Ovary (tissue), 7 donors: ENCODE measurements at regions not wholly inside any gene's neighbourhood (a gene's known extent, or its start where the extent isn't known, plus 50 kb on each side); places are given as distances from the start of the nearest gene placed in this dataset.

Experiments
- DNase-seq, 5 donors: peaks; one replicate each; pipeline ENCODE4 v3.0.0-alpha.2; 2019 to 2020
- H3K27ac ChIP-seq, 2 donors: fragments of 200-600 bp; one replicate each; pipeline versions ENCODE4 v1.5.1 to v1.8.0; 2019 to 2022
- H3K27me3 ChIP-seq: fragments of 200-600 bp; one replicate; pipeline ENCODE4 v1.8.0; 2022
- H3K36me3 ChIP-seq: fragments of 200-600 bp; sonication (generic); one replicate; pipeline ENCODE4 v1.5.1; 2019
- H3K4me1 ChIP-seq: one replicate; pipeline ENCODE4 v1.8.1; 2013; ENCODE audit warnings: mild to moderate bottlenecking, moderate library complexity; ENCODE audit not compliant: insufficient read depth
- H3K4me3 ChIP-seq: fragments of 200-600 bp; sonication (generic); one replicate; pipeline ENCODE4 v1.5.1; 2017
- H3K9me3 ChIP-seq, 2 donors: fragments of 200-600 bp in 1 of 2; sonication (generic) in 1 of 2; one replicate each; pipeline versions ENCODE4 v1.5.1 to v1.8.1; 2013 to 2019; ENCODE audit warnings: mild to moderate bottlenecking in 1 of 2, moderate library complexity in 1 of 2
- CTCF ChIP-seq, 3 donors: fragments of 450-650 bp in 2 of 3; fragments of 200-600 bp in 1 of 3; IDR thresholded peaks; one replicate each; pipeline versions ENCODE4 v1.5.1 to v1.8.0; 2016 to 2022; ENCODE audit warnings: antibody characterized with exemption in 3 of 3, mild to moderate bottlenecking in 1 of 3
- EP300 ChIP-seq: sonication (generic); formaldehyde crosslinking; IDR thresholded peaks from one replicate; pipeline ENCODE4 v1.6.1; 2017; ENCODE audit warnings: antibody characterized with exemption
- POLR2A ChIP-seq: fragments of 450-650 bp; IDR thresholded peaks from one replicate; pipeline ENCODE4 v1.6.1; 2017; ENCODE audit warnings: antibody characterized with exemption, mild to moderate bottlenecking, moderate library complexity
- WGBS, 3 donors: extraction: QIAGEN DNeasy Blood & Tissue Kit in 1 of 3; methylation state at CpG; one replicate each; pipeline versions ENCODE4 v1.1.5 to v1.1.7; 2013 to 2017; 5-methylcytosine and 5-hydroxymethylcytosine counted together
- intact Hi-C, 4 donors: fragments of 100-400 bp; cut with DNase I; formaldehyde crosslinking; loops; one replicate each; pipeline versions ENCODE4 v1.11.0 to v1.15.1; 2022 to 2023
- donor health status: DM: no; HTN: no; CAD: no; lungs with moderate emphysema.
- donor health status: DM: no; HTN: no; CAD: no.
- donor health status: Bipolar disorder and iron deficiency.
- donor health status: DM: no; HTN: no; CAD: no.
- donor health status: DM: yes; HTN: yes; CAD: no.

- no peak for TF ChIP-seq EP300
- no peak for TF ChIP-seq POLR2A
- TF ChIP-seq CTCF (IDR thresholded peaks at IDR 0.05): no peak
- no peak for DNase-seq
- intact Hi-C loops: no loop called here
- Histone ChIP-seq H3K4me3 (no peak overlapping the region), H3K36me3 (no peaks in the 10 kb centered on the region), H3K27ac (no peak overlapping the region), H3K4me1 (no peaks in the 10 kb centered on the region), H3K27me3 (no peaks in the 10 kb centered on the region), H3K9me3 (no peaks in the 10 kb centered on the region)
- WGBS, 3 donors: 52 to 78% (median 69%) methylated on average over 1 of the region's 1 CpG
Measured at GRCh38 chr1:80987824-80988223, 812.9 kb upstream of the ADGRL2 start.

- TF ChIP-seq CTCF (IDR thresholded peaks at IDR 0.05): no peak
- no peak for TF ChIP-seq POLR2A
- TF ChIP-seq EP300: no peak
- intact Hi-C loops: no loop called here
- H3K27me3 ChIP-seq: no peaks in the 10 kb centered on the region
- H3K4me3 ChIP-seq: no peak overlapping the region
- no peaks in the 10 kb centered on the region for H3K9me3 ChIP-seq
- H3K36me3 ChIP-seq: no peaks in the 10 kb centered on the region
- DNase-seq: no peak
- H3K4me1 ChIP-seq: no peaks in the 10 kb centered on the region
- 18 to 29% (median 28%) methylated on average over 2 of the region's 2 CpGs for WGBS, 3 donors
- no peak overlapping the region for H3K27ac ChIP-seq
Measured at GRCh38 chr1:80987106-80987505, 813.6 kb upstream of the ADGRL2 start.

DNA sequence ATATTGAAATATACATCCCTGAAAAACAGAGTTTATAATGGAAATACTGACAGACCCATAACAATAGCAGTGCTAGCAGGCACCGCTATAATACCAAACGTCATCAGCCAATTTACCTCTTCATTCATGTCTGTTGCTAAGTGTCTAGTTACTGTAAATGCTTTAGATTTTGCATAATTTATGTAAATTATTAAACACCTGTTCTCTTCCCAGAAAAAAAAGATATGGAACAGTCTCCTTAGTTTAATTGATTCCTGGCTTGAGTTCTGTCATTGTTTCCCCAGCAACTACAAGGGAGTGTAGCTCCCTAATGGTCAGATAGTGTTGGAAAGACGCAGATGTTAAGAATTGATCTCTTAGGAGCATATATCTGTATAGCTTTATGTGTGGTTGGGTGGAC is 817.9 kb upstream of the ADGRL2 start:
- 88 to 89% (median 88%) methylated on average over 3 of the region's 3 CpGs for WGBS, 3 donors
- DNase-seq: no peak
- Histone ChIP-seq H3K27me3 (no peaks in the 10 kb centered on the region), H3K9me3 (no peaks in the 10 kb centered on the region), H3K36me3 (no peaks in the 10 kb centered on the region), H3K4me1 (no peaks in the 10 kb centered on the region), H3K4me3 (no peak overlapping the region), H3K27ac (no peak overlapping the region)
- TF ChIP-seq CTCF (IDR thresholded peaks at IDR 0.05) (no peak), POLR2A (no peak), EP300 (no peak)
- intact Hi-C loops: no loop called here

DNA sequence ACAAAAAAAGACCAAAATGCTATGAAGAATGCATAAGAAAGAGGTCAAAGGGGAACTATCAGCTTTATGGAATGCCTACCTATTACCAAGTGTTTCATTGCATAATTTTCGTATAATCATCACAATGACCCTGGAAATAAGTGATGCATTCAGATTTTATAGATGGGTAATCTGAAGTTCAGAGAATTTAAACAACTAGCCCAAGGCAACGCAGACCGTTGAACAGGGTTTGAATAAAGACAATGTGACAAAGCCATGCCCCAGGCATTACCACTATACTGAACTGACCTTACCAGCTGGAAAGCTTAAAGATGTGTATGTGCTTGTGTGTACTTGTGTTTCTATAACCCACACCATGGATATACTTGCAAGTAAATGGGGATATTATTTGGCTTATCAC is 827.6 kb upstream of the ADGRL2 start:
- Histone ChIP-seq H3K27me3 (no peaks in the 10 kb centered on the region), H3K27ac (no peak overlapping the region), H3K4me3 (no peak overlapping the region), H3K36me3 (no peaks in the 10 kb centered on the region), H3K9me3 (no peaks in the 10 kb centered on the region), H3K4me1 (no peaks in the 10 kb centered on the region)
- TF ChIP-seq CTCF (IDR thresholded peaks at IDR 0.05) (no peak), EP300 (no peak)
- DNase-seq: no peak
- 91 to 95% (median 93%) methylated on average over 3 of the region's 3 CpGs for WGBS, 3 donors
- intact Hi-C loops: no loop called here

GRCh38 chr1:80966266-80966665 is 834.5 kb upstream of the ADGRL2 start:
- H3K27ac ChIP-seq: no peak overlapping the region
- WGBS, 3 donors: 71 to 86% (median 84%) methylated on average over 1 of the region's 1 CpG
- no peaks in the 10 kb centered on the region for H3K4me1 ChIP-seq
- no peak for DNase-seq
- TF ChIP-seq EP300 (no peak), POLR2A (no peak), CTCF (IDR thresholded peaks at IDR 0.05) (no peak)
- H3K36me3 ChIP-seq: no peaks in the 10 kb centered on the region
- no peaks in the 10 kb centered on the region for H3K9me3 ChIP-seq
- H3K27me3 ChIP-seq: no peaks in the 10 kb centered on the region
- intact Hi-C loops: no loop called here
- H3K4me3 ChIP-seq: no peak overlapping the region
